ENCODE measurements at regions not wholly inside any gene's neighbourhood (a gene's known extent, or its start where the extent isn't known, plus 50 kb on each side); places are given as distances from the start of the nearest gene placed in this dataset.

GRCh38 chr4:22215084-22215483, 266.5 kb upstream of the KCNIP4 start:
- TF ChIP-seq EZH2 (IDR thresholded peaks at IDR 0.05): no peak
- no peak for TF ChIP-seq CTCF (IDR thresholded peaks at IDR 0.05)
- no peak for TF ChIP-seq EZH2phosphoT487 (IDR thresholded peaks at IDR 0.05)

Measured in neural progenitor cell (in vitro differentiated cells).